ENCODE measurements at regions not wholly inside any gene's neighbourhood (a gene's known extent, or its start where the extent isn't known, plus 50 kb on each side); places are given as distances from the start of the nearest gene placed in this dataset.
A peak's percentile ranks its signal among the peaks of the same experiment; 100 is the strongest.

DNA sequence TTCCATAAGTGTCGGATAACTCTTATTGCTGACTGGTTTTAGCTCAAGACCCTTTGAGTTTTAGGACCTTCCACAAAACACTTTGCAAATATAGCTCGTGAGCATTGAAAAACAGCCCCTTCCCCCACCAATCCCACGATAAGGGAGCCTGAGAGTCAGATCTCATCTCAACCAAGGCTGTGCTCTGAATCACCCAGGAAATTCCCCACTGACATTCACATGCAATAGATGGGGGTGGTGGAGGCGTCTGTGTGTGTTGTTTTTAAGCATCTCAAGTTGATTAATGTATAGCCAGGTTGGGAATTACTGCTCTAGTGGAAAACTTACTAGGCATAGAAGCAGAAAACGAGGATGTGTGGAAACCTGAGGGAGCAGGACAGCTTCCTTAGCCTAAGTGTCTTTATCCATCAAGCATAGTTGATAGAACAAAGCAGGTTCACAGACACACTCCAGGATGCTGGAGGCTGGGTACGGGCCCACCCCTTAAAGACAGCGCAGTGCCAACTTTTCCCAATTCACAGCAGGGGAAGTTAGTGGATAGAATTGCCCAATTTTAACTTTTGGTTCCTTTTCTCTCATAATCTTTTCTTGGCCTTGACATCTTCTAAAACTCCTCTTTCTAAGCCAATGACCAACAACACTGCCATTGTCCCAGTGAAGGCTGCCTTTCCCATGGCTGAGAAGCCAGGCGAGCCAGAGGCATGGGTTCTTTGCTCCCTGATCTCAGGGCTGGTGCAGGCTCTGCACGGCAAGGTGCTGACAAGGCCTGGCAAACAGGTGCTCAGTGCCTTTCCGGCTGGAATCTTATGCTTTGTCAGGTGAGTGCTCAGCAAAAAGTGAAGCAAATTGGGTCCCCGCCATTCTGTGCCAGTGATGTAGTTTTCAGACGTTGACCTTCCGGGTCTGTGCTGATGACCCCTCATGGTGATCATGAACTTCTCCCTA is 98.5 kb upstream of the INSIG1 start:
- no peaks in the 10 kb centered on the region for H3K9me3 ChIP-seq (ENCODE audit: control insufficient read depth, low read length, poor library complexity, severe bottlenecking)
- H3K27me3 Mint-ChIP-seq = peaks cover 12% of the 10 kb centered on the region
- no peak overlapping the region for H3K27ac Mint-ChIP-seq
- ATAC-seq (no peak), DNase-seq (no peak)
- no peaks in the 10 kb centered on the region for H3K36me3 Mint-ChIP-seq (ENCODE audit: low read depth)
- H3K4me3 Mint-ChIP-seq = no peak overlapping the region
- peaks cover 3% of the 10 kb centered on the region for H3K4me1 Mint-ChIP-seq

DNA sequence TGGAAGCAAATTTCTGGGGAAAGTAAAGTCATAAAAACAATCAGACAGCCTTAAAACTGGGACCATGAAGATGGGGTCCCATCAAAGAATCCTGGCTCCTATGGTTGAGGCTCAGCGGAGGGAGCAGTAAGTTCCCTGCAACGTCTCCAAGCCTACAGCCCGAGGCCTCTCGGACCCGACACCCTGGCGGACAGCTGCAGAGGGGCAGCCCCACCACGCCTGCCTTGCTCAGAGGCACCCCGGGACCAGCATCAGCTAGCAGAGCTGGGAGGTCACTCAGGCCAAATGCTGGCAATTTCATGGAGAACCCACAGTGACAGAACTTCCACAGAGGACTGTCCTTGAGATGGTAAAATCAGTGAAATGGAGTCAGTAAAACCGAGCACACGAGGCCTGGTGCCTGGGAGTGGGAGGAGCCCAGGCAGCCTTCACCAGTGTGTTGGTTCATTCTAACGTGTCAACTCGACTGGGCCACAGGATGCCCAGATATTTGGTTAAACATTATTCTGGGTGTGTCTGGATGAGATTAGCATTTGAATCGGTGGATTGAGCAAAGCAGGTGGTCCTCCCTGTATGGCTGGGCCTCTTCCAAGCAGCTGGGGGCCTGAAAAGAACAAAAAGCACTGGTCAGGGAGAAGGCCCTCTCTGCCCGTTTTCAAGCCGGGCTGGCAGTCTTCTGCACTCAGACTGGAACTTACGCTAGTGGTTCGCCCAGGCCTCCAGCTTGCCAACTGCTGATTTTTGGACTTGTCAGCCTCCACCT is 96.2 kb upstream of the INSIG1 start:
- no peaks in the 10 kb centered on the region for H3K9me3 ChIP-seq (ENCODE audit: control insufficient read depth, low read length, poor library complexity, severe bottlenecking)
- Mint-ChIP-seq H3K27me3 (peaks cover 12% of the 10 kb centered on the region), H3K4me1 (peaks cover 16% of the 10 kb centered on the region), H3K27ac (no peak overlapping the region), H3K4me3 (no peak overlapping the region), H3K36me3 (ENCODE audit: low read depth) (no peaks in the 10 kb centered on the region)
- DNase-seq (no peak), ATAC-seq (no peak)

DNA sequence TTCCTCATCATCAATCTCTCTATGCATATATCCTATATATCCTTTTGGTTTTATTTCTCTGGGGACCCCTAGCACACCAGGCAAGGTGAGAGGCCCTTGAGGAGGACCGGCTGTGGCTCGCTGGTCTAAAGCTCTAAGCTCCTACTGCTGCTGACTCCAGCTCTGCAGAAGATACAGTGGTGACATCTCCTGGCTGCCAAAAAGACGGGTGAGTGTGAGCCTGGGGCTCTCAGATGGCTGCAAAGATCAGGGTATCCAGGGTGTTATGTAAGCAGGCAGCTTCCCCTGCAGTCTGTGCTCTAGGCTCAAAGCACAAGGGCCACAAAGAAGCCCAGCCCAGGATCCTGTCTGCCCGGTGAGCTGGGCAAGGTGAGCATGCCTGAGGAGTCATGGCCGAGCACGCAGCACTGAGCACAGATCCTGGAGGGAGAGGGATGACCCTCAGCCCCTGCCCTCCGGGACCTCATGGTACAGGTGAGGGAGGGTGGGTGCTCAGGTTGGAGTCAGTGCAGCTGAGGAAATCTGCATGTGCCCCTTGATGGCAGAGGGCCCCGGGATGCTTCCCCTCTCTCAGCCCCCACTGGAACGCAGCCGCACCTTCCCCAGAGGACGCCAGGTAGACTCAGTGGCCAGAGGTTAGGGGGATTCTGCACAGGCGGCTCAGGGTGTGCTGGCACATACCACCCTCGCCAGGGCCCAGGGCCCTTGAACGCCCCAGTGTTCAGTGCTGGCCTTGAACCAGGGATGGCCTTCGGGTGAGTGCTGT is 95.4 kb upstream of the INSIG1 start:
- Mint-ChIP-seq H3K4me1 (peaks cover 19% of the 10 kb centered on the region), H3K27me3 (peaks cover 12% of the 10 kb centered on the region), H3K36me3 (ENCODE audit: low read depth) (no peaks in the 10 kb centered on the region), H3K4me3 (no peak overlapping the region), H3K27ac (no peak overlapping the region)
- DNase-seq (no peak), ATAC-seq (no peak)
- H3K9me3 ChIP-seq (ENCODE audit: control insufficient read depth, low read length, poor library complexity, severe bottlenecking) = no peaks in the 10 kb centered on the region

DNA sequence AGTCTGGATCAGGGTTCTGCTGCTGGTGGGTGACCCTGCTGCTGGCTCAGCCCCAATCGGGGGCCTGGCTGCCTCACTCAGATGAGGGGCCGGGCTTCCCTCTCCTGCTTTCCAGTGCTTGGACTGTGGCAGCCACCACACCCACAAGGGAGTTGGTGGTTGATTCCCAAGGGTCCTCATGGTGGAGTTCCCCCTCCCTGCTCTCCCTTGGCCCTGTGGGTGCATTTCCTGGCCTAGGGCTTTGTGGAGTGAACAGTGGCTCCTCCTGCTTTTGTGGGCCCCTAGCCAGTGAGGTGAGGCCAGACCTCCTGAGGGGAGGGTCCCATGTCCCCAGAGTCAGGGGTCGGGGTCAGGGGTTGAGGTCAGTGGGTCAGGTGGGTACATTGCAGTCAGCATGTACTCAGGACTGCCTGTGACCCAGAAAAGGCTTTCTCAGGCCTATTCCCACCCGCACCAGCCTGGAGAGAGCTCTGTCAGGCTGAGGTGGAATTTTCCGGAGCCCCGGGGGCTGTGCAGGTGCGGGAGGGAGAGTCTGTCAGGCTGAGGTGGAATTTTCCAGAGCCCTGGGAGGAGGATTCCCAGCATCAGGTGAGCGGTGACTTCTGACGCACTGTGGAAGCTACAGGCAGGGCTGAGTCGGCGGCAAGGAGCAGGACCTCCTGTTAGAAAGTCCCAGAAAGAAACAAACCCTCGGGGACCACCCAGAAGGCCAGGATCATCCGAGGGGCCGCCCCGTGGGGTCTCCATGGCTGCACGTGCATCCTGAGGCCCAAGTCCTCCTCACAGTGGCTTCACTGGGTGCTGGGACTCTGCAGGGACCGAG is 94.4 kb upstream of the INSIG1 start:
- DNase-seq (no peak), ATAC-seq (no peak)
- H3K36me3 Mint-ChIP-seq (ENCODE audit: low read depth) = no peaks in the 10 kb centered on the region
- peaks cover 19% of the 10 kb centered on the region for H3K4me1 Mint-ChIP-seq
- H3K4me3 Mint-ChIP-seq = no peak overlapping the region
- no peaks in the 10 kb centered on the region for H3K9me3 ChIP-seq (ENCODE audit: control insufficient read depth, low read length, poor library complexity, severe bottlenecking)
- H3K27me3 Mint-ChIP-seq = peaks cover 12% of the 10 kb centered on the region
- peak overlapping the region; percentile 80 for H3K27ac Mint-ChIP-seq

DNA sequence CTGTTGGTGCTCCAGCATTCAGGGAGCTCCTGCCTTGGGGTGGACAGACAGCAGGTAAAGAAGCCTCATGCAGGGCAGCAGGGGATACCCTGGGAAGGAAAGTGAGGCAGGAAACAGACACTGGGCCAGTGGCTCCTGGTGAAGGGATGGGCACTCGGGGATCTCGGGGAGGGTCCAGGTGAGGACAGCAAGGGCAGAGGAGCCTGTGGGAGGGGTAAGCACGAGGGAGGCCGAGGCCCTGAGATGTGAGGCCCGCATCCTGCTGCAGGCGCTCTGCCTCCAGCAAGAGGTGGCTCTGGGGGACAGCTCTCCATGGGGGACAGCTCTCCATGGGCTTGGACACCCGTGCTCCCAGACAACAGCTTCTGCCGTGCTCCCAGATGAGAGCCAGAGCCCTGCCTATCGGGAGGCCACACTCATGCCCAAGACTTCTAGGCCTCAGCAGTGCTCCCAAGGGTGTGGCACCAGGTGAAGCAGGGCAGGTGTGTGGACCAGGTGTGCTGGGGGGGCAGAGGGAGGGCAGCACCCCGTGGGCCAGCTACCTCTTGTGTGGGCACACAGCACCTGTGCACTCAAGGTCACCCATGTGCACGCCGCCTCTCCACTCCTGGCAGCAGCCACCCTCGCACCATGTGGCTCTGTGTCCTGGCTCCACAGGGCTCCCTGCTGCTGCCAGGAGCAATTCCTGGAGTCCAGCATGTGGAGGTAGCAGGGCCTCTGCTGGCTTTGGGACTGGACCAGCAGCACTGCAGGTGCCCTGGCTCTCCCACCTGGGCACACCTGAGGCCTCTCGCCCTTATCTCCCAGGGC is 93.6 kb upstream of the INSIG1 start:
- H3K27me3 Mint-ChIP-seq = peaks cover 12% of the 10 kb centered on the region
- peaks cover 19% of the 10 kb centered on the region for H3K4me1 Mint-ChIP-seq
- ATAC-seq (no peak), DNase-seq (no peak)
- no peak overlapping the region for H3K4me3 Mint-ChIP-seq
- no peaks in the 10 kb centered on the region for H3K36me3 Mint-ChIP-seq (ENCODE audit: low read depth)
- no peaks in the 10 kb centered on the region for H3K9me3 ChIP-seq (ENCODE audit: control insufficient read depth, low read length, poor library complexity, severe bottlenecking)
- H3K27ac Mint-ChIP-seq = peak overlapping the region; percentile 80

DNA sequence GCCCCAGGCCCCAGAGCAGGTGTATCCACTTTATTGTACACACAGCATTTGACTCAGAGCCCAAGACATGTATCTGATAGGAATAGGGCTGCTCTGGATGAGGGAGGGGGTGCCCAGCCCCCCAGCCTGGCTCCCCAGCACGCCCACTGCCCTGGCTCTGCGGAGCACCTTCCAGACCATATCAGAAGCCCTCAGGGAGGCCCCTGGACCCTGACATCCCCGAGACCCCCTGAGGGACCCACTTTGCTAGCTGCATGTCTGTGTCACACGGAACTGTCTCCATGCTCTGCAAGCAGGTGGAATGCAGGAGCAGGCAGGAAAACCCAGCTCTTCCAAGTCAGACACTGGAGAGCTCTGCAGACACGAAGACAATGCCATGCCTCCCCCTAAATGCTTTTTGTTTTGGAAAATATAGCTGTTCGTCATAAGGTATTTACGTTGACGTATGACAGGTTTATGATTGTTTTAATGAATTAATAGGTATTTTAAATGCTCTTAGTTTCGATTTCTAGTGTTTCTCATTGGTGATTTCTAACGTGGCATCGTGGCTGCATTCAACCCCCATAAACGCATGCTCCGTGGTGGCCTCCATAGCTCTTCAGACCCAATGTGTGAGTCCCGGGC is 92.8 kb upstream of the INSIG1 start:
- H3K9me3 ChIP-seq (ENCODE audit: control insufficient read depth, low read length, poor library complexity, severe bottlenecking) = no peaks in the 10 kb centered on the region
- DNase-seq (no peak), ATAC-seq (no peak)
- Mint-ChIP-seq H3K27me3 (peaks cover 6% of the 10 kb centered on the region), H3K27ac (peak overlapping the region; percentile 94), H3K4me3 (peak overlapping the region; percentile 89), H3K36me3 (ENCODE audit: low read depth) (no peaks in the 10 kb centered on the region), H3K4me1 (peaks cover 19% of the 10 kb centered on the region)

DNA sequence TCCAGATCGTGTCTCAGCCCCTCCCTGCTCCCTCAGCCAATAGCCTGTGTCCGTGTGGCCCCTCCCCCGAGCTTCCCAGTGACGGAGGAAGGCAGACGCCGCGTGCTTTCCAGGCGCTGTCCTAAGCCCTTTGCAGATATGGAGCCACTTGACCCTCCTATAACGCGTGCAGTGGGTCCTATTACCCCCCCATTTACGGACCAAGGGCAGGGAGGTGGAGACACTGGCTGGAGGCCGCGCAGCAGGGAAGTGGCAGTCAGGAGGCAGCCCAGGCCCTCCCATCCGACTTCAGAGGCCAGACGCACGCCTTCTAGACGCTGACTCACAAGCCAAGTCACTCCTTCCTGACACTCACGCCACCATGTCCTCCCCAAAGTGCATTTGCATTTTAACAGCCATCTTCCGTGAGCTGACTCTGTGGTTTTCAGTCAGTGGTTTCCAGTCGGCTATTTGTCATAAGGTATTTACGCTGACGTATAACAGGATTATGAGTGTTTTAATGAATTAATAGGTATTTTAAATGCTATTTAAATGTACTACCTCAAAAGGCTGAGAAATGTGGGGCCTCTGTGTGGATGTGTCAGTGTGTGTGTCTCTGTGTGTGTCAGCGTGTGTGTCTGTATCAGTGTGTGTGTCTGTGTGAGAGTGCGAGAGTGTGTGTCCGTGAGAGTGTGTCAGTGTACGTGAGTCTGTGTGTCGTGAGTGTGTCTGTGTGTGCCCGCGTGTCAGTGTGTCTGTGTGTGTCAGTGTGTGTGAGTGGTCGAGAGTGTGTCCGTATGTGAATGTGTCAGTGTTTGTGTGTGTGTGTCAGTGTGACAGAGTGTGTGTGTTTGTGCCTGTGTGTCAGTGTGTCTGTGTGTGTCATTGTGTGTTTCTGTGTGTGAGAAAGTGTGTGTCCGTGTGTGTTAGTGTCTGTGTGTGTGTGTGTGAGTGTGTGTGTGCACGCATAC is 92.0 kb upstream of the INSIG1 start:
- no peaks in the 10 kb centered on the region for H3K36me3 Mint-ChIP-seq (ENCODE audit: low read depth)
- ATAC-seq = peak; percentile 91
- H3K4me3 Mint-ChIP-seq = peak overlapping the region; percentile 89
- no peaks in the 10 kb centered on the region for H3K27me3 Mint-ChIP-seq
- DNase-seq = peak; percentile 73 to 80 (median 75)
- H3K27ac Mint-ChIP-seq = peak overlapping the region; percentile 94
- peaks cover 19% of the 10 kb centered on the region for H3K4me1 Mint-ChIP-seq
- H3K9me3 ChIP-seq (ENCODE audit: control insufficient read depth, low read length, poor library complexity, severe bottlenecking) = no peaks in the 10 kb centered on the region

DNA sequence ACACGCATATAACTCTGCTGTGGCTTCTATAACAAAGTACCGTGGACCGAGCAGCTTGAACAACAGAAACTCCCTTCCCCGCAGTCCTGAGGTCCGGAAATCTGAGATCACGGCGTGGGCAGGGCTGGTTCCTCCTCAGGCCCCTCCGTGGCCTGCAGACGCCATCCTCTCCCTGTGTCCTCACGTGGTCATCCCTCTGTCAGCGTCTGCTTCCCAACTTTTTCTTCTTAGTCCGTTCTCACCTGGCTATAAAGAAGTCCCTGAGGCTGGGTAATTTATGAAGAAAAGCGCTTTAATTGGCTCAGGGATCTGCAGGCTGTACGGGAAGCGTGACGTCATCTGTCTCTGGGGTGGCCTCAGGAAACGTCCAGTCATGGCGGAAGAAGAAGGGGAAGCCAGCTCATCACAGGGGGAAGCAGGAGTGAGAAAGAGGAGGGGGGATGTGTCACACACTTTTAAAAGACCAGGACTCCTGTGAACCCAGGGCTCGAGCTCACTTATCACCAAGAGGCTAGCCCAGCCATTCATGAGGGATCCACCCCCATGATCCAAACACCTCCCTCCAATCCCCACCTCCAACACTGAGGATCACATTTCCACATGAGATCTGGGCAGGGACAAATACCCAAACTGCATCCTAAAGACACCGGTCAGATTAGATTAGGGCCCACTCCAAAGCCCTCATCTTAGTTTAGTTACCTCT is 91.2 kb upstream of the INSIG1 start:
- no peak for ATAC-seq

DNA sequence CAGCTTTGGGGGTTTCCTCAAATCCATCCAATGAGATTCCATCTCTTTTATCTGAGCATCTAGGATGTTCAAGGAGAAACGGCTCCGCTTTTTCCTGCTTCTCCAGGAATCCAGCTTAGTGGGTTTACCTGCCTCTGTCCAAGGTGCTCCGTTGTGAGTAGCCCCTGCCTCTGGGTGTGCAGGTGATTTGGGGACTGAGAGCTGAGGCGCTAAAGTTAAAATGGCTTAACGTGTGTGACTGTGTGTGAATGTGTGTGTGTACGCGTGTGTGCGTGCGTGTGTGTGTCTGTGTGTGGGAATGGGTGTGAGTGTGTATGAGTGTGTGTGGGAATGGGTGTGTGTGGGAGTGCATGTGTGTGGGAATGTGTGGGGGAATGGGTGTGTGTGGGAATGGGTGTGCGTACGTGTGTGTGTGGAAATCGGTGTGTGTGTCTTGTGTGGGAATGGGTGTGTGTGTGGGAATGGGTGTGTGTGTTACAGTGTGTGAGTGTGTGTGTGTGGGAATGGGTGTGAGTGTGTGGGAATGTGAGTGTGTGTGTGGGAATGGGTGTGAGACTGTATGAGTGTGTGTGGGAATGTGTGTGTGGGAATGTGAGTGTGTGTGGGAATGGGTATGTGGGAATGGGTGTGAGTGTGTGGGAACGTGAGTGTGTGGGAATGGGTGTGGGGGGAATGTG is 90.2 kb upstream of the INSIG1 start:
- H3K9me3 ChIP-seq (ENCODE audit: control insufficient read depth, low read length, poor library complexity, severe bottlenecking) = no peaks in the 10 kb centered on the region
- Mint-ChIP-seq H3K4me1 (peaks cover 16% of the 10 kb centered on the region), H3K36me3 (ENCODE audit: low read depth) (no peaks in the 10 kb centered on the region), H3K4me3 (no peak overlapping the region), H3K27me3 (peaks cover 10% of the 10 kb centered on the region), H3K27ac (peak overlapping the region; percentile 94)
- DNase-seq = no peak
- no peak for ATAC-seq

More for the DNA sequence above, 91.2 kb upstream of the INSIG1 start:
- H3K27me3 Mint-ChIP-seq = peaks cover 8% of the 10 kb centered on the region
- H3K9me3 ChIP-seq (ENCODE audit: control insufficient read depth, low read length, poor library complexity, severe bottlenecking) = no peaks in the 10 kb centered on the region
- H3K4me1 Mint-ChIP-seq = peaks cover 19% of the 10 kb centered on the region
- no peaks in the 10 kb centered on the region for H3K36me3 Mint-ChIP-seq (ENCODE audit: low read depth)
- peak overlapping the region; percentile 94 for H3K27ac Mint-ChIP-seq
- DNase-seq = peak in 2 of 3 donors; percentile 25 to 38
- H3K4me3 Mint-ChIP-seq = peak overlapping the region; percentile 89
